Stimulated activated naive B cell treated with anti-CD40 and anti-IgM and Interleukin-4, amounts not matched to agents 10 μg/mL and 1 μg/mL and 100 μg/mL, for 72 hours (primary cell): ENCODE measurements at regions not wholly inside any gene's neighbourhood (a gene's known extent, or its start where the extent isn't known, plus 50 kb on each side); places are given as distances from the start of the nearest gene placed in this dataset.
A peak's percentile ranks its signal among the peaks of the same experiment; 100 is the strongest.
"Not testable (repeated sequence)": the region's sequence is repeated elsewhere in the genome, so short reads cannot be mapped to it uniquely, and the experiment has no call there.

Experiments
- ATAC-seq, 2 donors: fragments of 150-1000 bp; cut with Tn5 transposase; replicated peaks; 2 replicates each; pipeline ENCODE4 v1.10.0; 2021; ENCODE audit warnings: moderate library complexity in 1 of 2
- DNase-seq: peaks from one replicate; pipeline ENCODE4 v3.0.0; 2021
- H3K27ac Mint-ChIP-seq: one replicate; pipeline ENCODE4 v1.8.0; 2022; ENCODE audit warnings: mild to moderate bottlenecking, mixed read lengths
- H3K27me3 Mint-ChIP-seq, 2 donors: one replicate each; pipeline ENCODE4 v1.8.0; 2022; ENCODE audit warnings: mixed read lengths in 2 of 2
- H3K36me3 Mint-ChIP-seq, 2 donors: one replicate each; pipeline ENCODE4 v1.8.0; 2022; ENCODE audit warnings: mixed read lengths in 2 of 2, mild to moderate bottlenecking in 1 of 2
- H3K4me1 Mint-ChIP-seq, 2 donors: one replicate each; pipeline ENCODE4 v1.8.0; 2022; ENCODE audit warnings: mixed read lengths in 2 of 2, mild to moderate bottlenecking in 1 of 2
- H3K4me3 Mint-ChIP-seq, 2 donors: one replicate each; pipeline ENCODE4 v1.8.0; 2022; ENCODE audit warnings: mild to moderate bottlenecking in 2 of 2, mixed read lengths in 2 of 2, moderate library complexity in 1 of 2
- H3K9me3 Mint-ChIP-seq, 2 donors: one replicate each; pipeline ENCODE4 v1.8.0; 2022; ENCODE audit warnings: mixed read lengths in 2 of 2, mild to moderate bottlenecking in 1 of 2

DNA sequence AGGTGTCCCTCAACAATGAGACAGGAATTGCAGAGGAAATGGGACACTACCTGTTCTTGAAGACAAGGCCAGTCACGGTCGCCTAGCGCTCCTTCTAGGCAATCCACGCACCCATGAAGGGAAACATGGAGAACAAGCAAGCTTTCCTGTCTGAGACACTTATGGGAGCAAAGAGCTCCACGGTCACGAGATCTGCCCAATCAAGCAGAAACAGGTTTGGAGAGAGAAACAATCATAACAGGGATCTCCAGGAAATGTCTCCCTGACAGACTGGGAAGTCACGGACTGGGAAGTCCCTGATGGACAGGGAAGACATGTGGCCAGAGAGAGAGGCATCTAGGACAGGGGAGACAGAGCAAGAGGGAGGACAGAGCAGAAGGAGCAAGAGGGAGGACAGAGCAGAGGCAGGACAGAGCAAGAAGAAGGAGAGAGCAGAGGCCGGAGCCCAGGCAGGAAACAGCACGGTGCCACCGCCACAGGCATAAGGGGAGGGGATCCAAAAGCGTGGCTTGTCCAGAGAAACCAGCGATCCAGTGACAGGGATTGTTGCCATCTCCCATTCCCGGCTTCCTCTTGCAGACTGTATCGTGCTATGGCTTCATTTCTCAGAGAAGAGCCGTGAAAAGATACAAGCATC is 167.8 kb upstream of the ZNF337 start:
- Mint-ChIP-seq H3K27ac (no peak overlapping the region), H3K36me3 (peaks cover 1 to 7% of the 10 kb centered on the region in 2 donors)
- ATAC-seq: no peak

DNA sequence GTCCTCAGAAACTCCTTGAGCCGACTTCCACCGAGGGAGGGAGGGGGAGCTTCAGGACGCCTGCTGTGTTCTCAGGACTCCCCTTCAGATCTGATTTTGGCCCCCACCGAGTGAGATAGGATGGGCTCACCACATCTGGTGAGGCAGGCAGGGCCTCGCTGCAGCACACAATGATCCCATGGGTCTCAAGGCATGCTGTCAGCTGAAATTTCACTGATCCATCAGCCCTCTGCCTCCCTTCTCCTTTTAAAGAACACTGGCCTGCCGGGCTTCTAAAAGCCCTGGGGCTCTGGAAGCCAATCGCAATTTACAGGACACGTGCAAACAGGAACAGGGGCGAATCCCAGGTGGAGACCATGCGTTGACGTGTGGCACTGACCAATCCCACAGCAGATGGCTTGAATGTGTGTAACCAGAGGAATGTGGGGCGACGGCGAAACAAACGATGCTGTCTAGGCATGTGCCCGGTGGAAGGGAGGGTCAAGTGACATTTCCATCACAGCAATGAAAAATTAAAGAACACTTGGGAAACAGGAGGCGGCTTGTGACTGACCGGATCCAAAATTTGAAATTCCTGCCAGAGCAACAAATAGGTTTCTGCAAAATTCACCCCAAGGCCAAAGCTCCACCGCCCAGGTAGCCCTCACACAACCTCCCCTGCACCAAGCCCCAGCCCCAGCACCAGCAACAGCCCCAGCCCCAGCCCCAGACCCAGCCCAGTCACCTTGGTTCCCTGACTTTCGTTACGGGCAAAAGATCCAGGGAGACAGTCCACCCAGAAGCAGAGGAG is 167.1 kb upstream of the ZNF337 start:
- Mint-ChIP-seq H3K36me3 (peaks cover 1 to 7% of the 10 kb centered on the region in 2 donors), H3K4me3 (peak overlapping the region; percentile 58 to 86), H3K27ac (no peak overlapping the region), H3K4me1 (peaks cover 39 to 75% of the 10 kb centered on the region in 2 donors), H3K9me3 (peaks cover 8 to 11% of the 10 kb centered on the region in 2 donors), H3K27me3 (peaks cover 89 to 98% of the 10 kb centered on the region in 2 donors)
- DNase-seq (no peak), ATAC-seq (no peak)

More for the DNA sequence above, 167.8 kb upstream of the ZNF337 start:
- DNase-seq: no peak
- H3K9me3 Mint-ChIP-seq: peaks cover 6 to 11% of the 10 kb centered on the region in 2 donors
- H3K27me3 Mint-ChIP-seq: peaks cover 89 to 98% of the 10 kb centered on the region in 2 donors
- peaks cover 34 to 67% of the 10 kb centered on the region in 2 donors for H3K4me1 Mint-ChIP-seq
- peak overlapping the region in 1 of 2 donors; percentile 11 for H3K4me3 Mint-ChIP-seq

DNA sequence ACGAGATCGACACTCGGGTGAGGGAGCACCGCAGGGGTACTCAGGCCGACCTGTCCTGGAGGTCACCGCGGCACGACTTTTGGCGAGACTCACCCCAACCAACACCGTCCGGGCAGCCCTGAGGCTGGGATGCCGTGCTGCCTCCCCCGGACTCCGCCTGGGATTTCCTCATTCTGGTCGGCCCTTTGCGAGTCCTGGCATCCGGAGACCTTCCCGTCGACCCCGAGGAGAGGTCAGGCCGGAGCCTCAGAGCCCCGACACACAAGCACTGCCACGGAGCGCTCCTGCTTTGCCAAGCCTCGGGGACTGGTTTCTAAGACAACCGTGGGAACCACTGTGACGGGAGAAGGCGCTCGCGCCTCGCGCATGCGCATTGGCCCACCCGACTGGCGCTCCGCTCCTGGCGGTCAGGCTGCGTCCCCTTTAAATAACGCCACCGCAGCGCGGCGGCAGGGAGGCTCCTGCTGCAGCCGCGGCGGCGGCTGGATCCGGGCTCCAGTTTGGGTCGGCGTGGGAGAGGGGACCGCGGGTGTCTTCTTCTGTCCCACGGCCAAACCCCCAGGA is 166.4 kb upstream of the ZNF337 start:
- Mint-ChIP-seq H3K4me3 (peak overlapping the region; percentile 58 to 86), H3K27ac (peak overlapping the region; percentile 92), H3K4me1 (peaks cover 42 to 76% of the 10 kb centered on the region in 2 donors), H3K9me3 (peaks cover 8 to 11% of the 10 kb centered on the region in 2 donors), H3K27me3 (peaks cover 92 to 99% of the 10 kb centered on the region in 2 donors)
- not testable (repeated sequence) for H3K36me3 Mint-ChIP-seq
- ATAC-seq (peak; percentile 31 to 51), DNase-seq (peak; percentile 79)

DNA sequence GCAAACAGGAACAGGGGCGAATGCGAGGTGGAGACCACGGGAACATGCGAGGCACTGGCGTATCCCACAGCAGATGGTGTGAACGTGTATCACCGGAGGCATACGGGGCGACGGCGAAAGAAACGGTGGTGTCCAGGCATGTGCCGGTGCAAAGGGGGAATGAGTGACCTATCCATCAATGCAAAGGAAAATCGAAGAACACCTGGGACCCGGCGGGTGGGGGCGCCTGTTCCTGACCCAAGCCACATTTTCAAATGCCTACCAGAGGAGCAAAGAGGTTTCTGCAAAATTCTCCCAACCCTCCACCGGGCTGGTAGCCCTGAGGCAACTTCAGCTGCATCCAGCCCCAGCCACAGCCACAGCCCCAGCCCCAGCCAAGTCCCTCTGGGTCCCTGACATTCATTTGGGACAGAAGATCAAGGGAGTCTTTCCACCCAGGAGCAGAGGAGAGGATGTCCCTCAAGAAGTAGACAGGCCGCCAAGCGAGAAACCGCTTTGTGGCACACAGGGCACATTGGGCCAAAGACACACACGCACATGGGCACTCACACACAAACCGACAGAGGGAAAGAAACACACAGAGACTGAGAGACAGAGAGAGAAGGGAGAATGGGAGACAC is 164.0 kb upstream of the ZNF337 start:
- DNase-seq (no peak), ATAC-seq (no peak)
- Mint-ChIP-seq H3K36me3 (peaks cover 0 to 4% of the 10 kb centered on the region in 2 donors), H3K27me3 (peaks cover 92 to 98% of the 10 kb centered on the region in 2 donors), H3K27ac (peak overlapping the region; percentile 91), H3K9me3 (peaks cover 7 to 8% of the 10 kb centered on the region in 2 donors), H3K4me1 (peaks cover 42 to 69% of the 10 kb centered on the region in 2 donors), H3K4me3 (peak overlapping the region; percentile 58 to 86)

DNA sequence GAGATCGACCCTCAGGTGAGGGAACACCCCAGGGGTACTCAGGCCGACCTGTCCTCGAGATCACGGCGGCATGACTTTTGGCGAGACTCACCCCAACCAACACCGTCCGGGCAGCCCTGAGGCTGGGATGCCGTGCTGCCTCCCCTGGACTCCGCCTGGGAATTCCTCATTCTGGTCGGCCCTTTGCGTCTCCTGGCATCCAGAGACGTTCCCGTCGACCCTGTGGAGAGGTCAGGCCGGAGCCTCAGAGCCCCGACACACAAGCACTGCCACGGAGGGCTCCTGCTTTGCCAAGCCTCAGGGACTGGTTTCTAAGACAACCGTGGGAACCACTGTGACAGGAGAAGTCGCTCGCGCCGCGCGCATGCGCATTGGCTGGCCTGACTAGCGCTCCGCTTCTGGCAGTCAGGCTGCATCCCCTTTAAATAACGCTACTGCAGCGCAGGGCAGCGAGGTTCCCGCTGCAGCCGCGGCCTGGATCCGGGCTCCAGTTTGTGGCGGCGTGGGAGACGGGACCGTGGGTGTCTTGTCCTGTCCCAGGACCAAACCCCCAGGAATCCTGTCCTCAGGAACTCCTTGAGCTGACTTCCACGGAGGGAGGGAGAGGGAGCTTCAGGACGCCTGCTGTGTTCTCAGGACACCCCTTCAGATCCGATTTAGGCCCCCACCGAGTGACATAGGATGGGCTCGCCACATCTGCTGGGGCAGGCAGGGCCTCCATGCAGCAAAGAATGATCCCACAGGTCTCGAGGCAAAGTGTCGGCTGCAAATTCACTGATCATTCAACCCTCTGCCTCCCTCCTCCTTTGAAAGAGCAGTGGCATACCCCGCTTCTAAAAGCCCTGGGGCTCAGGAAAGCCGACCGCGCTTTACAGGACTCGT is 163.2 kb upstream of the ZNF337 start:
- peaks cover 0 to 4% of the 10 kb centered on the region in 2 donors for H3K36me3 Mint-ChIP-seq
- H3K9me3 Mint-ChIP-seq: peaks cover 5 to 8% of the 10 kb centered on the region in 2 donors
- H3K4me3 Mint-ChIP-seq: peak overlapping the region; percentile 17 to 86
- peak in 1 of 2 donors; percentile 61 for ATAC-seq
- H3K27ac Mint-ChIP-seq: no peak overlapping the region
- peak; percentile 58 for DNase-seq
- peaks cover 88 to 98% of the 10 kb centered on the region in 2 donors for H3K27me3 Mint-ChIP-seq
- peaks cover 35 to 62% of the 10 kb centered on the region in 2 donors for H3K4me1 Mint-ChIP-seq

DNA sequence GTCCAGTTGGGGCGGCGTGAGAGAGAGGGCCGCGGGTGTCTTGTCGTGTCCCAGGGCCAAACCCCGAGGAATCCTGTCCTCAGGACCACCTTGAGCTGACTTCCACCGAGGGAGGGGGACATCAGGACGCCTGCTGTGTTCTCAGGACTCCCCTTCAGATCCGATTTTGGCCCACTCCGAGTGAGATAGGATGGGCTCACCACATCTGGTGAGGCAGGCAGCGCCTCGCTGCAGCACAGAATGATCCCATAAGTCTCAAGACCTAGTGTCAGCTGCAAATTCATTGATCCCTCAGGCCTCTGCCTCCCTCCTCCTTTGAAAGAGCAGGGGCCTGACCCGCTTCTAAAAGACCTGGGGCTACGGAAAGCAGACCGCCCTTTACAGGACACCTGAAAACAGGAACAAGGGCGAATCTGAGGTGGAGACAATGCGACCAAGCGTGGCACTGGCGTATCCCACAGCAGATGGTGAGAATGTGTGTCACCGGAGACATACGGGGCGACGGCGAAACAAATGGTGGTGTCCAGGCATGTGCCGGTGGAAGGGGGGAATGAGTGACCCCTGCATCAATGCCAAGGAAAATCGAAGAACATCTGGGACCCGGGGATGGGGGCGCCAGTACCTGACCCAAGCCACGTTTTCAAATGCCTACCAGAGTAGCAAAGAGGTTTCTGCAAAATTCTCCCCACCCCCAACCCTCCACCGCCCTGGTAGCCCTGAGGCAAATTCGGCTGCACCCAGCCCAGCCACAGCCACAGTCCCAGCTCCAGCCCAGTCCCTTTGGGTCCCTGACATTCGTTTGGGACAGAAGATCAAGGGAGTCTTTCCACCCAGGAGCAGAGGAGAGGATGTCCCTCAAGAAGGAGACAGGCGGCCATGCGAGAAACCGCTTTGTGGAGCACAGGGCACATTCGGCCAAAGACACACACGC is 162.1 kb upstream of the ZNF337 start:
- Mint-ChIP-seq H3K27ac (no peak overlapping the region), H3K4me3 (peak overlapping the region; percentile 21 to 60), H3K9me3 (peaks cover 5 to 8% of the 10 kb centered on the region in 2 donors), H3K27me3 (peaks cover 90 to 98% of the 10 kb centered on the region in 2 donors), H3K36me3 (peaks cover 0 to 7% of the 10 kb centered on the region in 2 donors), H3K4me1 (peaks cover 35 to 61% of the 10 kb centered on the region in 2 donors)
- peak in 1 of 2 donors; percentile 44 for ATAC-seq
- no peak for DNase-seq

DNA sequence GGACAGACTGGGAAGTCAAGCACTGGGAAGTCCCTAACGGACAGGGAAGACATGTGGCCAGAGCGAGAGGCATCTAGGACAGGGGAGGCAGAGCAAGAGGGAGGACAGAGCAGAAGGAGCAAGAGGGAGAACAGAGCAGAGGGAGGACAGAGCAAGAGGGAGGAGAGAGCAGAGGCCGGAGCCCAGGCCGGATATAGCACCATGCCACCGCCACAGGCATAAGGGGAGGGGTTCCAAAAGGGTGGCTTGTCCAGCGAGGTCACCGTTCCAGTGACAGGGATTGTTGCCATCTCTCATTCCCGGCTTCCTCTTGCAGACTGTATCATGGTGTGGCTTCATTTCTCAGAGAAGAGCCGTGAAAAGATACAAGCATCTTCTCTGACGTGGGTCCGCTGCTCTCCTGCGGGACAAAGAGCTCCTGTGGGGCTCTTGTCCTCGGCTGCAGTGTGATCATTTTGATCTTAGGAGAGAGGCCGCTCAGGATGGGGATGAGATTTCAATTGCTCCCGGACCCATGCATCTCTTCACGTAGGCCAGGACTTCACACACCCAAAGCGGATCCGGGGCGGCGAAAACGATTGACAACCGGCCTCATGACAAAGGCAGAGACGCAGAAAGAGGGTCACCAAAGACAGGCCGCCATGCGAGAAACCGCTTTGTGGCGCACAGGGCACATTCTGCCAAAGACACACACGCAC is 160.6 kb upstream of the ZNF337 start:
- not testable (repeated sequence) for H3K9me3 Mint-ChIP-seq, DNase-seq, ATAC-seq, H3K27ac Mint-ChIP-seq, H3K36me3 Mint-ChIP-seq
- peak overlapping the region in 1 of 2 donors; percentile 66 for H3K4me3 Mint-ChIP-seq
- peaks cover 31 to 56% of the 10 kb centered on the region in 2 donors for H3K4me1 Mint-ChIP-seq
- H3K27me3 Mint-ChIP-seq: peaks cover 87 to 95% of the 10 kb centered on the region in 2 donors

DNA sequence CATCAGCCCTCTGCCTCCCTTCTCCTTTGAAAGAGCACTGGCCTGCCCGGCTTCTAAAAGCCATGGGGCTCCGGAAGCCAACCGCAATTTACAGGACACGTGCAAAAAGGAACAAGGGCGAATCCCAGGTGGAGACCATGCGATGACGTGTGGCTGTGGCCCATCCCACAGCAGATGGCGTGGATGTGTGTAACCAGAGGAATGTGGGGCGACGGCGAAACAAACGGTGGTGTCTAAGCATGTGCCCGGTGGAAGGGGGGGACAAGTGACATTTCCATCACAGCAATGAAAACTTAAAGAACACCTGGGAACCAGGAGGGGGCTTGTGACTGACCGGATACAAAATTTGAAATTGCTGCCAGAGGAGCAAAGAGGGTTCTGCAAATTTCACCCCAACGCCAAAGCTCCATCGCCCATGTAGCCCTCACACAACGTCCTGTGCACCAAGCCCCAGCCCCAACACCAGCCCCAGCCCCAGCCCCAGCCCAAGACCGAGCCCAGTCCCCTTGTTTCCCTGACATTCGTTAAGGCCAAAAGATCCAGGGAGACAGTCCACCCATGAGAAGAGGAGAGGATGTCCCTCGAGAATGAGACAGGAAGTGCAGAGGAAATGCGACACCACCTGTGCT is 159.7 kb upstream of the ZNF337 start:
- Mint-ChIP-seq H3K27me3 (peaks cover 84 to 92% of the 10 kb centered on the region in 2 donors), H3K9me3 (peaks cover 4 to 7% of the 10 kb centered on the region in 2 donors), H3K4me3 (no peak overlapping the region), H3K27ac (no peak overlapping the region), H3K36me3 (peaks cover 3 to 8% of the 10 kb centered on the region in 2 donors), H3K4me1 (peaks cover 28 to 47% of the 10 kb centered on the region in 2 donors)
- no peak for DNase-seq
- no peak for ATAC-seq

DNA sequence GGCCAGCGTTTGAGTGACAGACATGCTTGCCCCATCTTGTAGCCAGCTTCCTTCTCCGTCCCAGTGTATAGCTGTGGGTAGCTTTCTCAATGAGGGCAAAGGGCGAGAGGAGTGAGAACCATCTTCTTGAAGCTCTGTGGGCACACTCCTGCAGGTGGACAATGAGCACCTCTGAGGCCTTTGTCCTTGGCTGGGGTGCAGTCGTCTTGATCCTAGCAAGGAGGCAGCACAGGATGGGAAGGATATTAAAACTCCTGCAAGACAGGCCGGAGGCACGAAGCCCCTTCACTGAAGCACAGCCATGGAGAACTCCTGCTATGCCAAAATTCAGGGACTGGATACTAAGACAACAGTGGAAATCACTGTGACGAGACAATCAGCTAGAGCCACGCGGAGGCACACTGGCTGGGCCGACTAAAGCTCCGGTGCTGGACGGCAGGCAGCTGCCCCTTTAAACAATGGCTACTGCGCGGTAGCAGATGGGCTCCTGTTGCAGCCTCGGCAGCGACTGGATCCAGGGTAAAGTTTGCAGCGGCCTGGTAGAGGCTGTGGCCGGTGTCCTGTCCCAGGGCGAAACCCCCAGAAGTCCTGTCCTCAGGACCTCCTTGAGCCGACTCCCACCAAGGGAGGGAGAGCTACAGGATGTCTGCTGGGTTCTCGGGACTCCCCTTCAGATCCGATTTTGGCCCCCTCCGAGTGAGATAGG is 159.0 kb upstream of the ZNF337 start:
- H3K4me3 Mint-ChIP-seq, ATAC-seq, DNase-seq, H3K9me3 Mint-ChIP-seq, H3K36me3 Mint-ChIP-seq, H3K27ac Mint-ChIP-seq: not testable (repeated sequence)
- Mint-ChIP-seq H3K4me1 (peaks cover 23 to 40% of the 10 kb centered on the region in 2 donors), H3K27me3 (peaks cover 79 to 85% of the 10 kb centered on the region in 2 donors)

DNA sequence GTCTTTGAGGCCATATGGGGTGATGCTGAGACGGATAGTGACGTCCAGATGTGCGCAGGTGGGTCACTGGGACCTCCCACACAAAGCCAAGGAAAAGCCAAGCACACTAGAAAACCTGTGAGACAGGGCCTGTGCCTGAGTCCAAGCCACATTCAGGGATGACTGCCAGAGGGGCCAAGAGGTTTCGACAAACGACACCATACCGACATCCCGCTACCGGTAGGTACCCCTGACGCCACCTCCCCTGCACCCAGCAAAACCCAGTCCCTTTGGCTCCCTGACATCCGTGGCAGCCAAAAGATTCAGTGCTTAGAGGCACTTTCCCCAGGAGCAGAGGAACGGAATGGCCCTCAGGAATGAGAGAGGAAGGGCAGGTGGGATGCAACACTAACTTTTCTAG is 158.0 kb upstream of the ZNF337 start:
- ATAC-seq, H3K27ac Mint-ChIP-seq, H3K9me3 Mint-ChIP-seq, H3K36me3 Mint-ChIP-seq, DNase-seq: not testable (repeated sequence)
- Mint-ChIP-seq H3K4me1 (peaks cover 23 to 34% of the 10 kb centered on the region in 2 donors), H3K27me3 (peaks cover 70 to 83% of the 10 kb centered on the region in 2 donors), H3K4me3 (peak overlapping the region in 1 of 2 donors; percentile 88)

DNA sequence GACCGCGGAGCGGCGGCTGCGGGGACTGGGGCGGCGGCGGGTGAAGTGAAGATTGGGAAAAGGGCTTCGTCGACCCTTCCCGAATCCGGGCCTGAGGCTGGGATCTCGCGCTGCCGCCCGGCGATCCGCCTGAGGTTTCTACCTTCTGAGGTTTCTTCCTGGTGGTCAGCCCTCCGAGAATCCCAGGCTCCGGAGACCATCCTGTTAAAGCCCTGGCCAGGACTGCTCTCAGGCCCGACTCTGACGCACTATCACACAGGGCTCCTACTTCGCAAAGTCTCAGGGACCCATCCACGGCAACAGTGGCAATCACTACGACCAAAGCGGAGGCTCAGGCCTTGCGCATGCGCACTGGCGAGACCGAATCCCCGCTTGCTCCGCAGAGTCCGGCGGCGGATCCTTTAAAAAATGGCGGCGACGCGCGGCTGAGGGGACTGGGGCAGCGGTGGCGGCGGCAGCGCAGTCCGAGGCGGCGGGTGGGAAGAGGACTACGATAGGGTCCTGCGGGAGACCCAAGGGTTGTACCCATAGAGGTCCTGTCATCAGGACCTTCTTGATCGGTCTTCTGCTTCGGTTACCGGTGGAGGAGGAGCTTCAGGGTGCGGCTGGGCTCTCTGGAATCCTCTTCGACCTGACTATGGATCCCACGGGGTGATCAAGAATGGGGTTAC is 157.2 kb upstream of the ZNF337 start:
- DNase-seq: peak; percentile 64
- not testable (repeated sequence) for H3K9me3 Mint-ChIP-seq, H3K36me3 Mint-ChIP-seq
- H3K27me3 Mint-ChIP-seq: peaks cover 62 to 75% of the 10 kb centered on the region in 2 donors
- peak overlapping the region; percentile 94 for H3K27ac Mint-ChIP-seq
- H3K4me3 Mint-ChIP-seq: peak overlapping the region; percentile 86 to 88
- ATAC-seq: peak; percentile 78 to 82
- H3K4me1 Mint-ChIP-seq: peaks cover 18 to 26% of the 10 kb centered on the region in 2 donors
